ENCODE measurements at regions not wholly inside any gene's neighbourhood (a gene's known extent, or its start where the extent isn't known, plus 50 kb on each side); places are given as distances from the start of the nearest gene placed in this dataset.

GRCh38 chr3:84820906-84821305 lies 137.9 kb upstream of the CADM2 start:
- TF ChIP-seq CTCF (IDR thresholded peaks at IDR 0.05) (no peak), EP300 (IDR thresholded peaks at IDR 0.05) (no peak), POLR2A (IDR thresholded peaks at IDR 0.05; ENCODE audit: low read depth) (no peak)

All from esophagus muscularis mucosa (tissue), 4 donors.